SJCRH30 (cell line): ENCODE measurements at regions not wholly inside any gene's neighbourhood (a gene's known extent, or its start where the extent isn't known, plus 50 kb on each side); places are given as distances from the start of the nearest gene placed in this dataset.
A peak's percentile ranks its signal among the peaks of the same experiment; 100 is the strongest.

Source experiments
- DNase-seq, 2 experiments: peaks; one replicate each; pipeline ENCODE4 v3.0.0-alpha.2; 2015 to 2020
- H3K27ac ChIP-seq: fragments of 250-450 bp; sonication (Bioruptor Pico); 2 replicates; pipeline ENCODE4 v1.5.1; 2020; ENCODE audit warnings: mild to moderate bottlenecking, moderate library complexity
- H3K27me3 ChIP-seq: fragments of 250-450 bp; sonication (Bioruptor Pico); 2 replicates; pipeline ENCODE4 v1.5.1; 2020; ENCODE audit warnings: mild to moderate bottlenecking, moderate library complexity
- H3K36me3 ChIP-seq: fragments of 250-450 bp; sonication (Bioruptor Pico); 2 replicates; pipeline ENCODE4 v1.5.1; 2020; ENCODE audit warnings: mild to moderate bottlenecking, moderate library complexity
- H3K4me1 ChIP-seq: fragments of 250-450 bp; sonication (Bioruptor Pico); 2 replicates; pipeline ENCODE4 v1.5.1; 2020; ENCODE audit warnings: mild to moderate bottlenecking, moderate library complexity
- H3K4me3 ChIP-seq: fragments of 250-450 bp; sonication (Bioruptor Pico); 2 replicates; pipeline ENCODE4 v1.5.1; 2020; ENCODE audit warnings: mild to moderate bottlenecking, moderate library complexity
- H3K9me3 ChIP-seq: fragments of 250-450 bp; sonication (Bioruptor Pico); replicated peaks from 2 replicates; pipeline ENCODE4 v1.5.1; 2020; ENCODE audit warnings: mild to moderate bottlenecking, moderate library complexity

DNA sequence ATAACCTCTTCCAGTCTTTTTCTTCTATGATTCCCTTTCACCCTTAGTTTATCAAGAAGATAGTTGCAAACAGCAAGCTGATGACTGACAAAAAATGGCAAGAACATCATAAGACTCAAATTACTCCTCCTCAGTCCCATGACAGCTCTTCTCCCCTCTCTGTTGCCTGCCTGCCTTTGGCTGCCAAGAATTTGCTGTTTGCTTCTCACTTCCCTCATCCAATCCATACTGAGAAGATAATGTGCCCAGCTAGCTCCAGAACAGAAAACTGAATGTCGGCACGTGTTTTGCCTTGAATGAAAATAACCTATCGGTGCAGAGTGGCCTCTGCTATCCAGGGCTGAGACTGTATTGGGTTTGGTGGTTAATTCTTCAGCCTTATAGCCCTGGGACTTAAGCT, 192.1 kb downstream of the PPARGC1A start:
- Histone ChIP-seq H3K4me3 (no peak overlapping the region), H3K27me3 (no peaks in the 10 kb centered on the region), H3K4me1 (no peaks in the 10 kb centered on the region), H3K27ac (no peak overlapping the region), H3K9me3 (no peaks in the 10 kb centered on the region), H3K36me3 (no peaks in the 10 kb centered on the region)
- DNase-seq, result no peak

DNA sequence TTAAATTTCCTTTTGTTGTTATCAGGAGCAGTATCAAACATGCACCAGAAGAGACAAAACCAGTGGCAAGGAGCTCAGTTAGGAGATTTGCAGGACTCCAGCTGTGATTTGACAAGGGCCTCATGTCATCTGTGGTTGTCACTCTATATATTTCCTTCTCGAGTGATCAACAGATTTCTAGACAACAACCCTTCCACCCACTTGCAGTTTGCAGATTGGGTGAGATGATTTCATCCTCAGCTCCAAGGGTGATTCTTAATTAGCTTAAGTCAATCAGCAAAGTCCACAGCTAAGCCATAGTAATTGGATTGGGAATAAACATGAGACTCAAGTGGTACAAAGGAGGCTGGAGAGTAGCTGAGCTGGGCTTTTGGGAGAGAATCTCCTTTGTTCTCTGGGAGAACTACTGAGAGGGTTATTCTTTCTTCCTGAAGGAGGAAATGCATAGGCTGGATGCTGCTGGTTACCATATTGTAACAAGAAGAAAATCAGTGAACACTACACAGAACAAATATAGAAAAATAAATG, 192.8 kb downstream of the PPARGC1A start:
- no peak for DNase-seq
- Histone ChIP-seq H3K9me3 (no peaks in the 10 kb centered on the region), H3K4me3 (no peak overlapping the region), H3K27me3 (no peaks in the 10 kb centered on the region), H3K36me3 (no peaks in the 10 kb centered on the region), H3K27ac (no peak overlapping the region), H3K4me1 (no peaks in the 10 kb centered on the region)

DNA sequence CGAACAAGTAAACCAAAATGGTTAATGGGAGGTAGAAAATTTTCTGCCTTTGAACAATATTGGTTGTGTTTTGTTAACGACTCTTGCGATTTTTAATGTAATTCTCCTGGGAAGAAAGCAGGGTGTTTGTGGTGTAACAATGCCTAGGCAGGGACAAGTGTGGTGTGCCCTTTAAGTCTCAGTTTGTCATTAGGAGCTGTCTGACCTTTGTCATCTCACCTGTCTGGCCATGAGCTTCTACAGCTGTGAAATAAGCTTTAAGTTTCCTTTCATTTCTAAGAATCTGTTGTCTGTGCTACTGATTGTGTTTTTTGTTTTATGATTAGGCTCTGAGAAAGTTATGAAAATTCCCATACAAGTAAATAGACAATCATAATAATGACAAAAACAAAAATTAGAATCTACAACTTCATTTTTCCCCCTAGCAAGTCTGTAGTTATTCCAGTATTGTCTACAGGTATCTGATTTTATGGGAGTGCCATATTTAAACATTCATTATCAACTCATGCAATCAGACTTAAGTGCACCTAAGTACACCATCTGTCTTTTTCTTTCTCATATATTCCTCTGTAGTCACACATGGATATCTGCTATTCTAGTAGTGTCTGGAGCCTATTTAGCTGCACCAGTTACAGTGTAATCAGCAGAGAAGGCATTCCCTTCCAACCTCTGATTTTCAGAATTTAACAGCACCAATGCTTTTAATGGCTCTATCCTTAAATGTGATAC, 203.5 kb downstream of the PPARGC1A start:
- Histone ChIP-seq H3K4me1 (no peaks in the 10 kb centered on the region), H3K4me3 (no peak overlapping the region), H3K27ac (no peak overlapping the region), H3K27me3 (no peaks in the 10 kb centered on the region), H3K36me3 (no peaks in the 10 kb centered on the region), H3K9me3 (no peaks in the 10 kb centered on the region)
- no peak for DNase-seq

DNA sequence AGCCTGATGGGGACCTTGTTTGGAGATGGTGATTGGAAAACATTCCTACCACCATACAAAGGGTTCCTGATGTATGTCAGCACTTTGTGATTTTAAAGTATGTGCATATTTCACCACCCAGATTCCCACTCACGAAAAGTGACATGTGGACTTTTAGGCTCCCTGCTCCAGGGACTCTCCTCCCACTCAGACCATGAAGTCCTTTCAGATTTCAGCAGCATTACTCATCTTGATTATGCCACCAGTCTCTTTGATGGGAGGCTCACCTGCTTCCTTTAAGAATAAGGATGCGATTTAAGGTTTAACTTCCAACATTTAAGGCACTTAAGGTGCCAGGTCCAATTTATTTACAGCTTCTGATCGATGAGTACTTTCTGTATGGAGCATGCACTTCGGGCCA, 204.4 kb downstream of the PPARGC1A start:
- Histone ChIP-seq H3K4me3 (no peak overlapping the region), H3K9me3 (no peaks in the 10 kb centered on the region), H3K4me1 (no peaks in the 10 kb centered on the region), H3K36me3 (no peaks in the 10 kb centered on the region), H3K27ac (no peak overlapping the region), H3K27me3 (no peaks in the 10 kb centered on the region)
- DNase-seq, result no peak

DNA sequence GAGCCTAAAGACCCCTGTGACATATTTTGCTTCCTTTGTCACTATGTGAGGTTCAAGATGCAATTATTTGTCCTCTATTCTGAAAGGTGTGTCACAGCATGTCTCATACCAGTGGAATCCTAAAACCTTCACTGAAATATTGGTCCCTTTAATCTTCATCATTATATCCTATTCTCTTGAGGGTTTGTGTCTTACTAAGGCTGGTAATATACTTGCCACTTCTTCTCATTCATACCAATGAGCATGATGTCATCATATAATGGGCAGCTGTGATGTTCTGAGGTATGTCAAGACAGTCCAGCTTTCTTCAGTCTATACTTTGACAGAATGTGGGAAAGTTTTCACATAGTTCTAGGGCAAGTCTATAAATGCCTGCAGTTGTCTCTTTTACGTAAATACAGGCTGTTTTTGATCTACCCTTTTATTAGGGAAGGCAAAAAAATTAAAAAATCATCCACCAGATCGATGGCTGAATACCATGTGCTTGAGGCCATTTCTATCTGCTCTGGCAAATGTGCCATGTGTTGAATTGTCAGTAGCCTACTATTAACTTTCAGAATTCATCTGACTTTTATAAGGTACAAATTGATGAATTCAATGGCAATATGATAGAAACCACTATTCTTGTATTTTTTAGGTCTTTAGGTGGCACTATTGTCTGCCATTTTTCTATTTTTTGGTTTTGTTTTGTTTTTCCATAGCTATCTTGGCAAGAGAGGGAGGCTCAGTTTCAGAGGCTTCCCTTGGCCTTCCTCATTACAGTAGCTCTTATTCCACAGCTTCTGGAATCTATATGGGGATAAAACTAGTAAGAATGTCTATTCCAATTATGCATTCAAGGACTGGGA, 209.0 kb downstream of the PPARGC1A start:
- no peak overlapping the region for H3K4me3 ChIP-seq
- H3K4me1 ChIP-seq, result no peaks in the 10 kb centered on the region
- H3K36me3 ChIP-seq, result no peaks in the 10 kb centered on the region
- H3K27ac ChIP-seq, result no peak overlapping the region
- no peaks in the 10 kb centered on the region for H3K9me3 ChIP-seq
- peak in 1 of 2 experiments; percentile 5 for DNase-seq
- H3K27me3 ChIP-seq, result no peaks in the 10 kb centered on the region

DNA sequence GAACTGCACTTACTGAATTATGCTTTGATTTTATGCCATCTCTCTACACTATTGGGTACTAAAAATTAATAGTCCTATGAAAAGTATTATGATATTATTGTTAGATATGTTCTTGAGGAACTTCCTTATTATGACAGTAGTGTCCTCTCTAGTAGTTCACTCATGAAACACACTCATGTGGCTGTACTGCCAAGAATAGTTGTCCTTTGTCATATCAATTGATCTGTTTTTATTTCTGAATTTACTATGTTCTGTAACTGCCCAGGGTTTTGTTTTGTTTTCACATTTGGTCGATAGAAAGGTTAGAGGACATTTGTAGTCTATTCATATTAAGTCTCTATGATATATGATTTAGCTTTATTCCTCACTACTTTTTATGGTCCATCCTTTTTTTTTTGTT, 215.2 kb downstream of the PPARGC1A start:
- no peak for DNase-seq
- H3K9me3 ChIP-seq, result no peaks in the 10 kb centered on the region

DNA sequence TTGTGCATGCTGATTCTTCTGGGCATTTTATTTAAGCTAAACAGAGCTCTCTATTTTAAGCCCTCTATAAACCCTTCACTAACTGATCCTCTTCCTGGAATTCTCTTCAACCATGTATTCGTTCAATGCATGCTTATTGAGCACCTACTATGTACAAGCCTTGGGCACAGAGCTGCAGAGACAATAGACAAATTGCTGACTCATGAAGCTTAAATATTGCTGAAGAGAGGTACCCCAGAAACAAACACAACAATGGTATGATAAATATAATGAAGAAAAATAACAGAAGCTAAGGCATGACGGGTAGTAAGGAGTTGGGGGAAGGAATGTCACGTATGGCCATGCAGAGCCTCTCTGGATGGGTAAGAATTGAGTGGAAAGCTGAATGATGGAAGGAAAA, 222.2 kb downstream of the PPARGC1A start:
- Histone ChIP-seq H3K9me3 (no peaks in the 10 kb centered on the region), H3K27me3 (no peaks in the 10 kb centered on the region), H3K4me3 (no peak overlapping the region), H3K4me1 (no peaks in the 10 kb centered on the region), H3K36me3 (no peaks in the 10 kb centered on the region), H3K27ac (no peak overlapping the region)
- no peak for DNase-seq

More for the DNA sequence above, 215.2 kb downstream of the PPARGC1A start:
- no peak overlapping the region for H3K4me3 ChIP-seq
- H3K4me1 ChIP-seq, result no peaks in the 10 kb centered on the region
- no peak overlapping the region for H3K27ac ChIP-seq
- no peaks in the 10 kb centered on the region for H3K27me3 ChIP-seq
- H3K36me3 ChIP-seq, result no peaks in the 10 kb centered on the region

DNA sequence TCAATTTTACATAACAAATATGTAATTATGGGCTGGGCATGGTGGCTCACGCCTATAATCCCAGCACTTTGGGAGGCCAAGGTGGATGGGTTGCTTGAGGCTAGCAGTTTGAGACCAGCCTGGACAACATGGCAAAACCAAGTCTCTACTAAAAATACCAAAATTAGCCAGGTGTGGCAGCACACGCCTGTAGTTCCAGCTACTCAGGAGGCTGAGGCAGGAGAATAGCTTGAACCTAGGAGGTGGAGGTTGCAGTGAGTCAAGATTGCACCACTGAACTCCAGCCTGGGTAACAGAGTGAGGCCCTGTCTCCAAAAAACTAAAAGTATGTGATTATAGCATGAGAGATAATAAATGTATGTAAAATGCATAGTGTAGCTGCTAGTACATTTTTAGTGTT, 229.0 kb downstream of the PPARGC1A start:
- Histone ChIP-seq H3K4me1 (no peaks in the 10 kb centered on the region), H3K4me3 (no peak overlapping the region), H3K27ac (no peak overlapping the region), H3K9me3 (no peaks in the 10 kb centered on the region), H3K36me3 (0 out of 2 replicates have a peak, but pooled peaks cover 2% of the 10 kb centered on the region), H3K27me3 (no peaks in the 10 kb centered on the region)
- no peak for DNase-seq

DNA sequence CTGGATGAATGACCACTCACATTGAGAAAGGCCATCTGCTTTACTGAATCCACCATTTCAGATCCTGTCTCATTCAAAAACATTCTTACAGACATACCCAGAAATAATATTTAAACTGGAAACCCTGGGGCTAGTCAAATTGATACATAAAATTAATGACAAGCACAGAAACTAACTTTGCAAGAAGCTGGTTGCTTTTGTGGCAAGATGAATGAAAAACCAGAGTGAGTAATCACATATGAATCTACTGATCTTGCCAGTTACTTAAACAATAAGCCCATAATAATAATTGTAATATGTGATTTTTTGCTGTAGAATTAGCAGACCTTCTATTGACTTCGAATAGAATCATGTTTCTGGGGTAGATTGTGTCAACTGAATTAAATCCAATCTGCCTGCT, 235.1 kb downstream of the PPARGC1A start:
- Histone ChIP-seq H3K9me3 (no peaks in the 10 kb centered on the region), H3K27me3 (no peaks in the 10 kb centered on the region), H3K4me1 (no peaks in the 10 kb centered on the region), H3K36me3 (0 out of 2 replicates have a peak, but pooled peaks cover 2% of the 10 kb centered on the region), H3K4me3 (no peak overlapping the region), H3K27ac (no peak overlapping the region)
- DNase-seq, result no peak

DNA sequence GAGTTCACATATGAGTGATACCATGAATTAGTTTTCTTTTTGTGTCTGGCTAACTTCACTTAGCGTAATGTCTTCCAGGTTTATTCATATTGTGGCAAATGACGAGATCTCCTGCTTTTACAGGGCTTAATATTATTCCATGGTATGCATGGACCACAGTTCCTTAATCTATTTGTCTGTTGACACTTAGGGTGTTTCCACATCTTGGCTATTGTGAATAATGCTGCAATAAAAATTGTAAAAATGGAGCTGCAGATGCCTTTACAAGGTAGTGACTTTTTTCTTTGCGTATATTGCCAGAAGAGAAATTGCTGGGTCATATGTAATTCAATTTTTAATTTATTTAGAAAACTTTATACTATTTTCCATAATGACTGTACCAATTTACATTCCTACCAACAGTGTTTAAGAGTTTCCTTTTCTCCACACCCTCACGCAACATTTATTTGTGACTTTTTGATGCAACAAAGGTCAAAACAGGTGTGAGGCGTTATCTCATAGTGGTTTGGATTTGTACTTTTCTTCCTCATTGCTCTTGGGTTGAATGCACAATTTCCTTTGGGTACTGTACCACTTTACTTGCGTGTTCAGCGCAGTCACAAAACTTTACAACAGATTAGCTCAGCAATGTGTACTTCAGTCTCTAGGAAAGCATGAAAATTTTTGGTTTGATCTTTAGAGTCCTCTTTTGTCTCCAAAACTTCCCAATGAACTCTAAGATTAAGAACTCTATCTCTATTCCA, 240.8 kb downstream of the PPARGC1A start:
- no peak for DNase-seq
- no peaks in the 10 kb centered on the region for H3K27me3 ChIP-seq
- no peaks in the 10 kb centered on the region for H3K4me1 ChIP-seq
- no peaks in the 10 kb centered on the region for H3K9me3 ChIP-seq
- no peak overlapping the region for H3K4me3 ChIP-seq
- H3K36me3 ChIP-seq, result no peaks in the 10 kb centered on the region
- no peak overlapping the region for H3K27ac ChIP-seq

DNA sequence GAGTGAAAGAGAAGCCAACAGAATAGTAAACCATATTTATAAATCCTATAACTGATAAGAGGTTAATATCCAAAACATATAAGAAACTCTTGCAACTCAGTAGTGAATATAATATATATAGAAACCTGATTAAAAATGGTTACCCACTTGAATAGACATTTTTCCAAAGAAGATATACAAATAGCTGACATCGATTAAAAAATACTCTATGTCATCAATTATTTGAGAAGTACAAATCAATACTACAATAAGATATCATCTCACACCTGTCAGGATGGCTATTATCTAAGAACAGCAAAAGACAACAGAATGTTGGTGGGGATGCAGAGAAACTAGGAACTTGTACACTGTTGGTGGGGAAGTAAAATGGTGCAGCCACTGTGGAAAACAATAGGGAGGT, 254.4 kb downstream of the PPARGC1A start:
- H3K27me3 ChIP-seq, result no peaks in the 10 kb centered on the region
- DNase-seq, result no peak
- H3K4me3 ChIP-seq, result no peak overlapping the region
- H3K4me1 ChIP-seq, result no peaks in the 10 kb centered on the region
- H3K27ac ChIP-seq, result no peak overlapping the region
- H3K9me3 ChIP-seq, result no peaks in the 10 kb centered on the region
- no peaks in the 10 kb centered on the region for H3K36me3 ChIP-seq

DNA sequence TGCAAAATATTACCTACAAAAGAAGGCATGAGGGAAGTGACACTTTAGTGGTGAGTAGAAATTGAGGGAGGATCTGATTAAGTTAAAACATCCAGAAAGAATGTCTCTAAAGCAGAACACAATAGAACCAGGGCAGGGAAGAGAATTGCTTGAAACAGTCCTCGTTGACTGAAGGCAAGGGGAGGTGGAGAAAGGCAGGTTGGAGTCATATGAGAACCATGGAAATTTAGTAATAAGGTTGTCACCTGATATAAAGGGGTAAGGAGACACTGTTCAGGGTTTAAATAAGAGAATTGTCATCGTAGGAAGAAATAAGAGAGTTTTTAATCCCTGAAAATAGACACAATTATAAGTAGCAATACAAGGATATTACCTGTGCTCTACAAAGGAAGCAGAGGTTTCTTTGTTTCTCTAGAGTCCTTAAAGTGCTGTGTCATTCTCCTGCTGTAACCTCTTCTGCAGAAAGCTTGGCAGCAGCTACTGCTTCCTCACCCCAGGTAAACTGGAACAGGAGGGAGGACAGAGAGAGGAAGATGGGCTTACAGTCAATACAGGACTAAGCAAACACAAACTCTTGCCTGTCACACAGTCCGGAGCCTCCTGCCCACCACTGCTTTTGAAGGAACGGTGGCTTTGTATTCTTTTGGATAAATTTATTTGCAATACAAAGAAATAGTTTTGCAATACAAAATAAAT, 258.4 kb downstream of the PPARGC1A start:
- no peaks in the 10 kb centered on the region for H3K9me3 ChIP-seq
- H3K4me3 ChIP-seq, result no peak overlapping the region
- no peak overlapping the region for H3K27ac ChIP-seq
- H3K4me1 ChIP-seq, result no peaks in the 10 kb centered on the region
- H3K27me3 ChIP-seq, result no peaks in the 10 kb centered on the region
- H3K36me3 ChIP-seq, result no peaks in the 10 kb centered on the region
- DNase-seq, result no peak

DNA sequence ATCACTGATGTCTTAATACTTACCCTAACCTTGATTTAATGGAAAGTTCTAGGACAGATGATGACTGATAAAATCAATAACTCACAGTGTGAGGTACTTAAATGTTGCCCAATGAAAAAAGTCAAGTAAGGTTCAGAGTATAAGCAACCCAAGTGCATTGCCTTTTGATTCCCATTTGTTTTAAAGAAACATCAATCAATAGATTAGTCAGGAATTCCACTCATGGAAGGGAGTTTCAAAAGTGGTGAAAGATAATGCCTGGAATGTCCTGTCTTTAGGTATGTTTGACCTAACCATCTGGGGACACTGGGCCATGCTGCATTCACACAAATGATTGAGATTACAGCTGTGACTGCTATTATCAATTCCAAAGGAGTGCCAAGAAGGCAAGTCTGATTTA, 259.7 kb downstream of the PPARGC1A start:
- Histone ChIP-seq H3K27me3 (no peaks in the 10 kb centered on the region), H3K36me3 (no peaks in the 10 kb centered on the region), H3K4me3 (no peak overlapping the region), H3K27ac (no peak overlapping the region), H3K4me1 (no peaks in the 10 kb centered on the region), H3K9me3 (no peaks in the 10 kb centered on the region)
- no peak for DNase-seq

DNA sequence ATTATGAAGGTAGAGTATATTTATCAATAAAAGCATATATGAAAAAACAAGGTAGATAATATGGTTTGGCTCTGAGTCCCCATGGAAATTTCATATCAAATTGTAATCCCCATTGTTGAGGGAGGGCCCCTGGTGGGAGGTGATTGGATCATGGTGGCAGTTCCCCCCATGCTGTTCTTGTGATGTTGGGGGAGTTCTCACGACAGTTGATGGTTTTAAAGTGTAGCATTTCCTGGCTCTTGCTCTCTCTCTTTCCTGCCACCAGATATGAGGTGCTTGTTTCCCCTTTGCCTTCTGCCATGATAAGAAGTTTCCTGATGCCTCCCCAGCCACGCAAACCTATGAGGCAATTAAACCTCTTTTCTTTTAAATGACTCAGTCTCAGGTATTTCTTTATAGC, 260.4 kb downstream of the PPARGC1A start:
- Histone ChIP-seq H3K9me3 (no peaks in the 10 kb centered on the region), H3K4me3 (no peak overlapping the region), H3K4me1 (no peaks in the 10 kb centered on the region), H3K36me3 (no peaks in the 10 kb centered on the region), H3K27me3 (no peaks in the 10 kb centered on the region), H3K27ac (no peak overlapping the region)
- no peak for DNase-seq
